Dedifferentiated amniotic fluid mesenchymal stem cell (primary cell): ENCODE measurements at regions not wholly inside any gene's neighbourhood (a gene's known extent, or its start where the extent isn't known, plus 50 kb on each side); places are given as distances from the start of the nearest gene placed in this dataset.

Experiments
- DNase-seq: peaks from one replicate; pipeline ENCODE4 v3.0.0-alpha.2; 2016; ENCODE audit errors: extremely low spot score

DNA sequence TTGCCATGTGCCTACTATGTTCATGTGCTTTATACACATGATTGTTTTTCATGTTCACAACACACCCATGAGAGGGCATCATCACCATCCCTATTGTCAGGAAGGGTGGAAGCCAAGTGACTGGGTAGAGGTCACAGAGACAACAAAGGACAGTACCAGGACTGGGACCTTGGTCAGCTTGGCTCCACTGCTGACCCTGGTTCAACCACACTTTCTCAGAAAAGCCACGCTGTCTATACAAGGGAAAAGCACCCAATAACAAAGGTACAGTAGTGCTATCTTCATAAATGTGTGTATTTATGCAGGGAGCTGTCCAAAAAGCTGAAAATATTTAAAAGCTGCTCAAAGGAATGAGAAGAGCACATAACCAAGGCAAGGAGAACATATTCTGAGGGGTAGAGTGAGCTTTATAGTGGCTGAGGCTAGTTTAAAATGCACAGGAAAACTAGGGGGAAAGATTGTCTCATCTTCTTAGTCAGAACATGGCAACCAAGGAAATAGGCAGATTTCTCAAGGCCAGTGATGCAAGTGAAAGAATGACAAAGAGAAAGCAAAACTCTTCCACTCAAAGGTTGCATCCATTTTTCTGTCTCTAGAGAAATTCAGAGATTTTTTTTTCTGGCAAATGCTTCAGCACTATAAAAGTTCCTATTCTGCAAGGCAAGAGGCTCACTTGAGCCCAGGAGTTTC, 415.0 kb downstream of the FOXO1 start:
- no peak for DNase-seq

DNA sequence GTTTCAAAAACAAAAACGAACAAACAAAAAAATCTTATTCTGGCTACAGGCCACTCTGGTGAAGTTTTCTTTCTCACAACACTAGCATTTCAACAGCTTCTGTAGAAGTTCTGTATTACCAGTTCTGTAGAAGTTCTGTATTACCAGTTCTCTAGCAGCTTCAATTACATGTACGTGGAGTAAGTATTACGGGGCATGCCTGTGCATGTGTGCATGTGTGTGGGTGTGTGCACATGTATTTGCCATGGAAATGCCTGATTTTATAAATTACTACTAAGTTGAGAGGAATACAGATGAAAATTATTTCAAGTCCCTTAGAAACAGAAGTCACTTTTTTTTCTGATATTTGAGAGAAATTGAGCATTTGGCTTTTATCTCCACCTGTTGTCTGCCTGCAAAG, 414.2 kb downstream of the FOXO1 start:
- no peak for DNase-seq

DNA sequence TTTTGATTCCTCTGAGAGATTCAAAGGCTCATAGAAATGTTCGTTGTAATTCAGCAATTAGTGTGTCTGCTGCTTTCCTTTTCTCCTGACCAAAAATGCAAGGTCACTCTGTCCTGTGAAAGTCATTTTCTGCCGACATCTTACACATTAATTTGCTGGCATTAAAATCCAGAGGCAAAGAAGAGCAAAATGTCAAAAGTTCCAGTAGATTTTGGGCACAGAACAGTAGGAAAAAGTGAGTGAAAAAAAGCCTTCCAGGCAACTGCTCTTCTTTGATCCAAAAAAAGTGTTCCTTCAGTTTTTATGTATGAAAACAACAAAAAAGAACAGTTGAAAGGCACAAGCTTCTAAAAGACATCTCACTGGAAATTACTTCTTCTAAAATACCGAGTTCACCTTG, 413.8 kb downstream of the FOXO1 start:
- no peak for DNase-seq

DNA sequence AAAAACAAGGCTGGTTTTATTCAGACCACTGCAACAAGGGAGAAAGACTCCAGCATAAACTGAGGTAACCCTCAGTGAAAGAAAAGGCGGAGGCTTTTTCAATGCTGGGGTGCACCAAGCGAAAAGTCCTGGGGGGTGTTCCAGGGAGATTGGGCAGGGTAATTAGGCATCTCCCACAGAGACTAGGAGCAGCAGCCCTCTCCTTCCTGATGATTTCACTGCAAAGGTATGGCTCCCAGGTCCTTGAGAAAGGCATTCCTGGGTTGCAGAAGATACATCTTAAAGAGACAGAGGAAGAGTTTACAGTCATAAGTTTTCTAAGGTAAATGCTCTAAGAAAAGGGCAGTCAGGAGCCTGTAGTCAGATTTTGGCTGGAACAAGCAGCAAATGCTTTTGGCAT, 412.0 kb downstream of the FOXO1 start:
- no peak for DNase-seq

DNA sequence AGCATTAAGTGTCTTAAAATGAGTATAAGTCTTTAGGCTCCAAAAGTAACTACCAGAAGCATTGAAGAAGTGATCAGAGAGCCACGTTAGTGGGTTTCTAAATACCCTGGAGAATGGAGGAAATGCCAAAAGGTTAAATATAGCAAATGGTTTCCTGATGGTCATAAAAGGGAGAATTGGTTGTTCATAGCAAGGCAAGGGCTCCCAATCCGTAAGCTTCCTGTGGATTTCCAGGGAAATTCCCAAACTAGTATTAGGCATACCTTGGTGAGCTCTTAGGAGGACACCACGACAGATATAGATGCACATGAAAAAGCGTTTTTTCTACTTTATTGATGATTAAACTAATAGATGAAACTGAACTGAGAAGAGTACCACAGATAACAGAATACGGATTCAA, 410.9 kb downstream of the FOXO1 start:
- DNase-seq = no peak

DNA sequence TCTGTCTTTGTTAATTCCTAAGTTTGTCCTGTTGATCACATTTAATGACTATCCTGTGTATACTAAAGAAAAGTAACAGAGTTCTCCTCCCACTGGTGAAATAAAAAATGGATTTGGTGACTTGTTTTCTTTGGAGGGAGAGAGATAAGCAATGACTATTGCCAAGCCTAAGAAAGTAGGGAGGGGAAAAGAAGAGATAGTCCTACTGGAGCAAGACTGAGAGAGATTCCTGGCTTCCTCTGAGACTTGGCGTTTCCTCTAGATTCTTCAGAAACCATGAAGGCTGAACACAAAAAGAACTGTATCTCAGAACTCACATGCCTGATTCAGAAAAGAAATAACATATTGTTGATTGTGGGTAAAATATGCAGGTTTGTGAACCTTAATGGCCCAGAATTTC, 406.5 kb downstream of the FOXO1 start:
- DNase-seq = no peak

DNA sequence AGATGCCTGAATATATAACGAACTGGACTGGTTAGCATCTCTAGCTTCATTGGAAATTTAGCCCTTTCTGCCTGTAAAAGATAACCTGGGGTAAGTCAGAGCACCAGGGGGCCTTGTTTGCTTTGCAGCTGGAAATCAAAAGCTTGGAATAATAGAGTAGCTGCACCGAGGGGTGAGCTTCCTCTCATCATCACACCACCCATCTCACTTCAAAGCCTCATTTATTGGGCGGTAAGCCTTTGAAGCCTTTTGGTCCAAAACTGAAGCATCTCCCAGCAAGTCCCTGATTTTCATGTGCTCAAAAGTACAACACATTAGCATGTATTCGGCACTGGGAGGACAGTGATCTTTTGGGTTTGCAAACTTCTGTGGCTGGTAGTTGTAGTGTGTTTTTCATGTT, 405.1 kb downstream of the FOXO1 start:
- no peak for DNase-seq

DNA sequence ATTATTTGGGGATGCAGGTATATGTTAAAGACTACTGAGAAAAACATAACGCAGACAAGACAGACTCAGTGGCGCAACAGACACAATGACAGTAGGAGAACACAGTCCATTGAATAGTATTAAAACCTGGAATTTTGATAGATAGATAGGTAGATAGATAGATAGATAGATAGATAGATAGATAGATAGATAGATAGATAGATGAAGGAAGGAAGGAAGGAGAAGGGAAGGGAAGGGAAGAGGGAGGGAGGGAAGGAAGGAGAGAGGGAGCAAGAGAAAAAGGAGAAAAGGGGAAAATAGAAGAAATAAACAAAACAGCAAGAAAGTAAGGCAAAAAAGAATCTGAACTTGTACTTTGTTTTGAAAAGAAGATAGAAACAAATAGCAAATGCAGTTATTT, 404.5 kb downstream of the FOXO1 start:
- no peak for DNase-seq

DNA sequence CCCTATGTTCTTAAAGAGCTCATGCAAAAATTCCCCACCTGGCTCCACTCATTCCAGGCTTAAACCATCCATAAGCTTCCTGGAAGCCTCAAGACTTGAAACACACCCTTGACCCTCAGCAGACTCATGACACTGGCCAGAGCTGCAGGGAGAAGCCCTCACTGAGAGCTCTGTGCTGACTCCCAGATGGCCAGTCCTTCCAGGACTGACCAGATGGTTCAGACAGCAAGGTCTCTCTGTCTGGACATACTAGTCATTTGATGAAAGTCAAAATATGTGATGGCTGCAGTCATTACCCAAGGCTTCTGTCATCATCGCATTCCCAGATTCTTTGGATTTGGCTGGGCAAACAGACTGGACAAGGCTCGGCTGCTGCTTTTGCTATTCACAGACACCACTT, 397.4 kb downstream of the FOXO1 start:
- DNase-seq = no peak

DNA sequence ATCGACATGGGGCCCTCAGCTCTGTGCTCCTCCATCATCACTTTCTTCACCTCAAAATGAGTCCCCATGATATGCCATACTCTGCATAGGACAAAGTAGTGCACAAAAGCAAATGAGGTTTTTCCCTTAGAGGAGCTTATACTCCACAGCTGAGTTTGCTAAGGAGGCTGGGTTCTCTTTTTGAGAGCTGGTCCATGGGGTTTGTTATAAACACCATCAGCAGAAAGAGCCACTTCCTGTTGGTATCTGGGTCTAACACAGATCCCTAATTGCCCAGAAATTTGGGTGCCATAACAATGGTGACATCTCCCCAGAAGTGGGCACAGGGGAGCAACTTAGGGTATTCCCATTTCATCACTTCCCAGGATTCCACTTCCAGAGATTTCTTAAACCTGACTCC, 395.7 kb downstream of the FOXO1 start:
- DNase-seq = no peak

DNA sequence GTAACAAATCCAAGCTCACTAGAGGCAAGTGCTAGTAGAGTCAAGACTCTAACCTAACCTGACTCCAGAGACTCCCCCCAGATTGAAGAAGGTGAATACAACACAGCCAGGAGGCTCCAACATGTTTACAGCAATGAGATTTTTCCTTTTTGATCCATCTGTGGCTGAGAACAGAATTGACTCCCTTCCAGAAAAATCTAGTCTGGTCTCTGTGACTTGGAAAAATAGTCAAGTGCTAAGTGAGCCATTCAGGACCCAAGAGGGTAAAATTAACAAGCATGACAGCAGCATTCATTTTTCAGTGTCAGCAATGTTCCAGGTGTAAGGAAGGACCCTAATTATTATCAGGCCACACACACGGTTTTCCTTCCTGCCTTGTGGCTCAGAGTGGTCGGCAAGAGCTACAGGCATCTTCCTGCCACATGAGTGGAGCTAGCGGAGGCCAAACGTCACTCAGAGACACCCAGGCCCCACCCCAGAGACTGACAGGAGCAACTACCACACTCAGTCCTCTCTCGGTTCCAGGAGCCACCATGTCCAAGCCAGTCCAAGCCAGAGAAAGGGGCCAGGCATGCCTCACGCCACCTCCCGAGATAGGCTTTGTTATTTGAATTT, 395.1 kb downstream of the FOXO1 start:
- DNase-seq = no peak

DNA sequence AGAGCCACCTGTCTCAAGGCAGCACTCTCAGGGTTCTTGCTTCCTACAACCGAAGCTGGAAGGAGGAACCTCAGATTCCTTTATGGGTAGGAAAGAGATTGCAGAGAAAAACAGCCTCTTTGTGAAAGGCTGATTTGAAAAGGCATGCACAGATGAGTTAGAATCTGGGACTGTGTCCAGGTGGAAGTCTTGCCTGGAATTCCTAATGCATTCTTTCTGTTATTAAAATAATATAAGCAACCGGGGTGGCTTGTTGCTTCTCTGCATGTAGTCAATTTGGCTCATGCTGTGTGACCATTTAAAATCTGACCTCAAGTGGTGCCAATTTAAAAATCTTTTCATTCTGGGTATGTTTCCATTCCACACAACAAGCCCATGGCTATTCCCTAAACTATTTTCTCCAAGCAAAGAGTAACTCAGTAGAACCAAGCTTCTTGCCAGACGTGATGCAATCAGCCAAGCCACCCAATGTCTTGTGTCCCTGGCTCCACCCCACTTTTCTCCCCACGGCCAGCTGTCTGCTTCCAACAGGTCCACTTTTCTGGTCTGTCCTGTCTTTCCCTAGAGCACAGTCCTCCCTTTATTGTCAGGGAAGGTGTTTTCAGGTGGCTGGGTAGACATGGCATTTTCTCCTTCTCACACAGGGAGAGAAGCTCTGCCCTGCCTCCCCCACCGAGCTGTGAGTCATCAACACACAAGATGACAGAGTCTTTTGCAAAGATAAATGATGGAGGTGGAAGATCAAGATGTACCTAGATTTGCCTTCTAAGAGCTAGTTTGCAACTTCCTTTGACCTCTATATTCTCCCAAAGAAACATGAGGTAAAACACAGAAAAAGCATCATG, 394.3 kb downstream of the FOXO1 start:
- no peak for DNase-seq

DNA sequence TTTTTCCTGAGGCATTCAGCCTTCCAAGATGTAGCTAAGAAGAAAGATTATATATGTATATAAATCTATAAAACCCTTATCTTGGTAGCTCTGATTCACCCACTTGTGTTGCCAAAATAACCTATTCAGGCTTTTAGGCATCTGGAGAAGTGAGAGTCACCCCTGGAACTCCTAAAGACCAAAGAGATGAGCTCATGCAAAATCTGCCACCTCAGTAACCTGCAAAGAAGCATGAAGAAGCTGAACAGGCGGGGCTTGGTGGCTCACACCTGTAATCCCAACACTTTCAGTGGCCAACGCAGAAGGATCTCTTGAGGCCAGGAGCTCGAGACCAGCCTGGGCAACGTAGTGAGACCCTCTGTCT, 393.7 kb downstream of the FOXO1 start:
- no peak for DNase-seq

DNA sequence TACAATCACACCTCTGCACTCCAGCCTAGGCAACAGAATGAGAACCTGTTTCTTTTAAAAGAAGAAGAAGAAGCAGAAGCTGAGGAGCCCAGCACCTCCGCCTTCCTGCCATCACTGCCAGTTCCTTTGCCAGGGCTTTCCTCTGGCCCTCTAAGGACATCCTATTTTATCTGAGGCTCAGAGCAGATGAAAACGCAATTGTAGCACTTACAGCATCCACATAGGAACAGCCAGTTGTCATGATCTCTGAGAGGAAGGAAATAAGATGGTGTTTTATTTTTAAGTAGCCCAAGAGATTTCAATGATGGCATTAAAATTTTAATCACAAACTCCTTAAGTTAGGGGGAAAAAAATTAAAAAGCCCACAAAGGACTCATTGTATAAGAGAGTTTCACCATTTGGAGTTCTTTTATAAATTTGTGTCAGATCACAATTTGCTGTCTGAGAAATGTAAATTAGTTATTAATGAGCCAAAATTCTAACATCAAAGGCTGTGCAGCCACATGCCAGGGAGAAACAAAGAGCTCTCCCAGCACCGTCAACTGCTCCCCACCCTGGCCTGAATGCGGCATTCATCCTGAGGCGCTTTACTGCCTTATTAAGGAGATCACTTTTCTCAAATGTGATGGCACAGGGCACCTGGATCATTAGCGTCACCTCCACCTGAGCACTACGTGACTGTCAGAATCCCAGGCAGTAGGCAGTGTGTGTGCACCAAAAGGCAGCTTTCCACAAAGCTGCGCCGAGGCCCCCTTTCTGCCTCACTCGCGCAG, 393.0 kb downstream of the FOXO1 start:
- no peak for DNase-seq

DNA sequence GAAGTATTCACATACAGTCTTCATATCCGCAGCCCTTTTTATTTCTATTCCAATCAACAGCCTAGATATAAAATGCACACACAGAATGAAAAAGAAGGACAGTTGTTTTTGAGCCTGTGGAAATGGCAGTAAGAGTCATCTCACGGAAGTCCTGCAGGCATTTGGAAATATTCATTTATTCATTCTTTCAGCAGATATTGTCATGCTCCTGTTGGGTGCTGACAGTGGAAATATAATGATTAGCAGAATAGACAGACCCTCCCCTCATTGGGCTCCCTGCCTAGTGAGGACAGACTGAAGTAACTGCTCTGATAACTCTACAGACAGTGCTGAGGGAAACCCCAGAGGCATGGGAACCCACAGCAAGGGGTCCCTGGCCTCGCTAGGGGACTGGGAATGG, 392.3 kb downstream of the FOXO1 start:
- DNase-seq = no peak

DNA sequence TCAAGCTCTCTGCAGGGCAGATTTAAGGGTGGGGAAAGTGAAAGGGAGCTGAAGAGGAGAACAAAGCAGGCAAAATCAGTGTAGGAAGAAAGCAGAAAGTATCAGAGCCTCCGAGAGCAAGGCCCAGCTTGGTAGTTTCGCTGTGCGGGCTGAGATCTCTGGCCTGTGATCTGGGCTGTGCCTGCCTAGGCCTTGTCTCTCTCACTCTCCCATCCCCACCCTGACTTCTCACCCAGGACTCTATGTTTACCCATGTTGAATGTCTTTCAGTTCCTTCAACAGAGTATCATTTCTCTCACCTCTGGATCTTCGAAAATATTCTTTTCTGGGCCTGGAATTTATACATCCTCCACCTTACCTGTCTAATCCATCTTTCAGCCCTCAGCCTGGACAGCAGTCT, 391.3 kb downstream of the FOXO1 start:
- DNase-seq = no peak

DNA sequence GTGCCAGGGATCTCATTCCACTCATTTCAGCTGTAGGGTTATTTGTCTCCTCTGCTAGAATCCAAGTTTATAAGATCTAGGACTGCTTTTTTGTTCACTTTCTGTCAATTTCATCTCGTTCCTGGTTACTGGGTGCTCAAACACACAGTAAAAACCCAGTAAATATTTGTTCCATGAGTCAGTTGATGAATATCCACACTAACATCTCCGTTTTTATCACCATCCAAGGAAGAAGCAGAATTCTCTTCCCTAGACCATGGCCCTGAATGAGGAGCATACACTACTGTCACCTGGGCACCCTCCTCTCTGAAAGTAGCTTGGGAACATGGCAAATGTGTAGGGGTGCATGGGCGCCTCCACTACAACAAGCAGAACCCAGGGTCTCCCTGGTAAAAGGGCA, 390.8 kb downstream of the FOXO1 start:
- DNase-seq = no peak

DNA sequence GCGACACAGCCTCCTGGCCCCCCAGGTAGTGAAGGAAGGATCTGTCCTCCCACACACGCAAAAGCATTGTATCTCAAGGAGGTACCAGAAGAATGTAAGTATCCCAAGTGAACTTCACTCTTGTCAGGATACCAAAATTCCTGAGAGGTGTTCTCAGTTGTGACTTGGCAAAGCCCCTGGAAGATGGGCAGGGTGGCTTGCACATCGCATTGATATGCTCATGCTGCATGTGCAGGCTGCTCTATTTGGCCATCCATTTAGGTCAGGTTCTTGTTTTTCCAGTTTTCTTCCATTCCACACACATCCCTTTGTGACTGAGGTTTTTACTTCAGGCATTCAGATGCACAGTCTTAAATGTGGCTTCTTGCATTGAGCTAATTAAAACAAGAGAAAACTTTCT, 382.8 kb downstream of the FOXO1 start:
- DNase-seq = no peak

DNA sequence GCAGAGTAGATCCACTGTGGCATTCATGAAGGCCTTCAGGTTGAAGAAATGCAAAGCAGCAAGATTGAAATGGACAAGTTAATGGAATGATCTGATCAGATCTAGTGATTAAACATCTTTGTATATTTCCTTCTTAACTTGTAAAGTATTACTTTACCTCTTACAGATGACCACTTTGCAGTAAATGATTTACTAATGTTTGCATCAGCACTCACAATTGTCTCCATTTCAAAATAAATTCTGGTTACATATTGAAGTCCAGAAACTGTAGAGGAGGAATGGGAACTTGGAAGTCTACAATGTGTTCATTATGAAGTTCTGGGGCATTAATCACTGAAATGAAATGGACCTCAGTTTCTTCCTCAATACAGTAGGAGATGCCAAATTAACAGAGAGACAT, 380.8 kb downstream of the FOXO1 start:
- no peak for DNase-seq

DNA sequence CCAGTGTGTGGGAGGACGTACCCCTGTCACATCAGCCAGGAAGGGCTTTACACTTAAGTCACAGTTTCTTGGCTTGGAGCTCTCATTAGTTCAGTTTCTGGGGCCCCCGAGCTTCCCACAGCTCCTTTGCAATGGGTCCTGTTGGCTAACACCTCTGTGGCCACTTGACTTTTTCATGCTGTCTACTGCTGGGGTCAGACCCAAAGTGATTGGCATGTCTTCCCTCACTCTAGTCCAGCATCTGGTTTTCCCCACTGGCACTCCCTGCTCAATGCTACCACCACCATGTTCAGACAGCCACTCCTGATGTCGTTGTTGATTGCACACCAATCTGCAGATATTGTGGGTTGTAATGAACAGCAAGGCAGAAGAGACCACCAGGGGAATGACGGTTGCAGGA, 379.0 kb downstream of the FOXO1 start:
- DNase-seq = no peak

DNA sequence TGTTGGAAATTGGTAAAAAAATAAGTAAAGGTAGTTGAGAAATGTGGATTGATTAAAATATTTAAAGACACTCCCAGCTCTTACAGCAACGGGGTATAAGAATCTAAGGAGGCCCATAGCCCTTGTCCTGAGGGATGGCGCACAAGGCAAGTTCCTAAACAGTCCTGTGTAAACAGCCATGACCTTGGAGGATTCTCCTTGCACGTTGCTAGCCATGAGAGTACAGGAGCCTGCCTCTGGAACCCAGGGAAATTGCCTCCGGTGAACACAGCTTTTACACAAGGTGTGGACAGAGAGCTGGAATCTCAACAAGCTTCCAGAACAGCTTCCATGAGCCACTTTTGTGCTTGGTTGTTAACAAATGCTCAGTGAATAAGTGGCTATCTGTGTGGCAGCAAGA, 378.2 kb downstream of the FOXO1 start:
- DNase-seq = no peak

DNA sequence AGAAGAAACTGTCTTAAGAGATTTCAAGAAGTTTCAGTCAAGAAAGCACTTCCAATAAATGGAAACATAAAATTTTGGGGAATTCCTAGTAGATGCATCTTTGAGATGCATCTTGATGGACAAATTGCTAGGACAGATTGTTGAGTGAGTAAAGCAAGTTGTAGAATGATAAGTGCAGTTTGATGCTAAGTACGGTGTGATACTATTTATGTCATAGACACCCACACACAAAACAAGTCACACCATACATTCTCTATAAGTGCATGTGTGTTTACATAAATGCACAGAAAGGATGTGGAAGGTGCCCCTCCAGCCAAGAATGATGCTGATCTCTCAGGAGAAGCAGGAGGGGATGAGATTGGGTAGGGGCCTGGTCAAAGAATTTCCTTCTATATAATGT, 375.7 kb downstream of the FOXO1 start:
- no peak for DNase-seq

DNA sequence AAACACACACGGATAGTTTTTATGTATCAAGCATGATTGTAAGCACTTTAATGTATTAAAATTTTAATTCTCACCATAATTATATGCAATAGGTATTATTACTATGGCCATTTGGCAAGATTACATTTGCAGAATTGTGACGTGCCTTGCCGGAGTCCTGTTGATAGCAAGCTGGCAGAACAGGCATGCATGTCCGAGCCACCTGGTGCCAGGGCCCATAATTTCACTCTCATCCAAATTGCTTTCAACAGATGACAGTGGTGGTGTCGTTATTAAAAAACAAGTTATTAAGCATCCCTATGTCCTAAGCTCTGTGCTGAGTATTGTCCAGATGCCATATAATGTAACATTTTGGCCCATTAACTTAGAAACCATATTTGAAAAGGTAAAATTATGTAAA, 374.3 kb downstream of the FOXO1 start:
- DNase-seq = no peak
